ENCODE measurements at regions not wholly inside any gene's neighbourhood (a gene's known extent, or its start where the extent isn't known, plus 50 kb on each side); places are given as distances from the start of the nearest gene placed in this dataset.

GRCh38 chrX:93528917-93529316 is 144.5 kb downstream of the NAP1L3 start:
- Histone ChIP-seq H4K8ac (ENCODE audit: extremely low read depth, insufficient read depth, low read length) (no peak overlapping the region), H4K5ac (ENCODE audit: insufficient read length, low read depth, low read length) (no peak overlapping the region), H3K4me2 (ENCODE audit: insufficient read depth in 1 of 2, low read depth in 2 of 2, low read length in 2 of 2) (no peak overlapping the region), H3K23me2 (ENCODE audit: low read depth, low read length) (no peaks in the 10 kb centered on the region), H3K9me3 (ENCODE audit: insufficient read depth in 2 of 2, low read depth in 1 of 2, low read length in 1 of 2) (no peaks in the 10 kb centered on the region), H2BK15ac (ENCODE audit: low read length) (no peak overlapping the region), H3K23ac (ENCODE audit: insufficient read length) (no peak overlapping the region), H3K56ac (replicated peaks; ENCODE audit: insufficient read length, low read depth, low read length) (no peak overlapping the region), H3K18ac (ENCODE audit: extremely low read depth, low read length) (no peak overlapping the region), H3K4me1 (replicated peaks in 1 of 4; ENCODE audit: control insufficient read depth in 3 of 4, insufficient read depth in 4 of 4, low read length in 3 of 4) (no peaks in the 10 kb centered on the region), H3K36me3 (ENCODE audit: control insufficient read depth in 2 of 4, insufficient read depth in 4 of 4, low read length in 3 of 4) (no peaks in the 10 kb centered on the region), H3K79me2 (ENCODE audit: control insufficient read depth in 1 of 2, insufficient read depth in 2 of 2, low read length in 2 of 2) (no peaks in the 10 kb centered on the region), H2BK20ac (ENCODE audit: low read length) (no peak overlapping the region), H4K91ac (replicated peaks; ENCODE audit: insufficient read length, low read length) (no peak overlapping the region), H3K9ac (replicated peaks in 1 of 4; ENCODE audit: extremely low read depth in 1 of 4, low read depth in 3 of 4, low read length in 3 of 4) (no peak overlapping the region), H4K20me1 (replicated peaks in 1 of 2; ENCODE audit: control insufficient read depth in 1 of 2, insufficient read depth in 2 of 2, low read length in 2 of 2) (no peaks in the 10 kb centered on the region), H3K27me3 (replicated peaks in 1 of 4; ENCODE audit: control insufficient read depth in 3 of 4, extremely low read depth in 1 of 4, insufficient read depth in 3 of 4, low read length in 3 of 4) (no peaks in the 10 kb centered on the region), H3K4ac (replicated peaks; ENCODE audit: insufficient read length, low read depth, low read length) (no peak overlapping the region), H2AK5ac (ENCODE audit: low read depth, low read length) (no peak overlapping the region), H2BK12ac (ENCODE audit: low read depth, low read length) (no peak overlapping the region), H3K27ac (ENCODE audit: low read depth, low read length) (no peak overlapping the region), H2BK5ac (ENCODE audit: low read depth, low read length) (no peak overlapping the region), H2AFZ (ENCODE audit: low read length) (no peak overlapping the region), H3K79me1 (ENCODE audit: low read depth, low read length) (no peaks in the 10 kb centered on the region), H3K14ac (ENCODE audit: insufficient read length) (no peak overlapping the region), H3K4me3 (ENCODE audit: extremely low read depth in 1 of 4, insufficient read depth in 2 of 4, low read depth in 3 of 4, low read length in 4 of 4) (no peak overlapping the region), H2BK120ac (replicated peaks; ENCODE audit: low read depth, low read length) (no peak overlapping the region)
- CTCF ChIA-PET (ENCODE audit: partially characterized antibody) = interaction anchor here (0.7 kb wide), 1 partner anchor 10 kb away, joined by 3 read pairs; no protein-coding TSS in a partner anchor
- POLR2A ChIA-PET (ENCODE audit: partially characterized antibody) = no interaction called here
- FAIRE-seq (no peak), DNase-seq (ENCODE audit: low read depth in 1 of 2, low spot score in 2 of 2) (no peak)
- WGBS, 2 experiments (ENCODE audit: extremely low coverage in 1 of 2, insufficient coverage in 1 of 2, insufficient read length in 1 of 2, insufficient replicate concordance in 2 of 2, low coverage in 1 of 2, low lambda C conversion rate in 2 of 2, missing lambda C conversion rate in 1 of 2) = 92% methylated on average over 3 of the region's 3 CpGs; no CpG with 5 or more reads in 1 of the 2 experiments
- TF ChIP-seq HDAC6 (IDR thresholded peaks at IDR 0.05; ENCODE audit: low read depth, low read length) (no peak), POLR2AphosphoS5 (IDR thresholded peaks at IDR 0.05; ENCODE audit: low read depth, low read length) (no peak), ASH2L (IDR thresholded peaks at IDR 0.05; ENCODE audit: low read length) (no peak), CHD1 (IDR thresholded peaks at IDR 0.05; ENCODE audit: low read depth, low read length) (no peak), EZH2 (IDR thresholded peaks at IDR 0.05; ENCODE audit: low read depth, low read length, severe bottlenecking) (no peak), SIN3A (conservative IDR thresholded peaks at IDR 0.05 in 1 of 2, IDR thresholded peaks at IDR 0.05 in 1 of 2; ENCODE audit: low read depth in 1 of 2, low read length in 2 of 2) (no peak), TBP (IDR thresholded peaks at IDR 0.05; ENCODE audit: low read depth, low read length) (no peak), SP4 (IDR thresholded peaks at IDR 0.05; ENCODE audit: low read length) (no peak), TAF7 (optimal IDR thresholded peaks at IDR 0.05; ENCODE audit: borderline replicate concordance, low read depth, low read length) (no peak), BACH1 (IDR thresholded peaks at IDR 0.05; ENCODE audit: low read length) (no peak), TAF1 (IDR thresholded peaks at IDR 0.05; ENCODE audit: low read depth, low read length) (no peak), SIX5 (IDR thresholded peaks at IDR 0.05; ENCODE audit: low read depth, low read length) (no peak), RNF2 (IDR thresholded peaks at IDR 0.05; ENCODE audit: borderline replicate concordance, low read depth, low read length, missing control alignments, poor library complexity, severe bottlenecking) (no peak), NRF1 (IDR thresholded peaks at IDR 0.05; ENCODE audit: low read depth, low read length) (no peak), E2F6 (IDR thresholded peaks at IDR 0.05) (no peak)

Data from H1 (cell line).